ENCODE measurements at regions not wholly inside any gene's neighbourhood (a gene's known extent, or its start where the extent isn't known, plus 50 kb on each side); places are given as distances from the start of the nearest gene placed in this dataset.

- TF ChIP-seq POLR2A (IDR thresholded peaks at IDR 0.05; ENCODE audit: low read length) (peak; percentile 24), GATA1 (IDR thresholded peaks at IDR 0.05; ENCODE audit: low read depth, low read length) (no peak)
Measured at GRCh38 chr14:76961631-76962302, 66.7 kb downstream of the IRF2BPL start.

All from erythroblast (primary cell).